ENCODE measurements at regions not wholly inside any gene's neighbourhood (a gene's known extent, or its start where the extent isn't known, plus 50 kb on each side); places are given as distances from the start of the nearest gene placed in this dataset.
"Not testable (repeated sequence)": the region's sequence is repeated elsewhere in the genome, so short reads cannot be mapped to it uniquely, and the experiment has no call there.

- no peak for DNase-seq (ENCODE audit: low spot score)
- in situ Hi-C loops (cut with MboI; ENCODE audit: low pct_unique_long_range_greater_than_20kb, low sequenced_read_pairs, unreplicated experiment): no loop called here
- TF ChIP-seq CTCF (IDR thresholded peaks at IDR 0.05; ENCODE audit: extremely low read depth, insufficient read depth, missing control alignments): no peak
These were observed 275.8 kb downstream of the SEMA3D start for GRCh38 chr7:84911077-84911476.

GRCh38 chr7:84910322-84910721 lies 276.5 kb downstream of the SEMA3D start:
- in situ Hi-C loops (cut with MboI; ENCODE audit: low pct_unique_long_range_greater_than_20kb, low sequenced_read_pairs, unreplicated experiment); DNase-seq (ENCODE audit: low spot score): not testable (repeated sequence)

- in situ Hi-C loops (cut with MboI; ENCODE audit: low pct_unique_long_range_greater_than_20kb, low sequenced_read_pairs, unreplicated experiment): no loop called here
- TF ChIP-seq CTCF (IDR thresholded peaks at IDR 0.05; ENCODE audit: extremely low read depth, insufficient read depth, missing control alignments): no peak
- no peak for DNase-seq (ENCODE audit: low spot score)
These were observed 278.6 kb downstream of the SEMA3D start for GRCh38 chr7:84908196-84908793.

- in situ Hi-C loops (cut with MboI; ENCODE audit: low pct_unique_long_range_greater_than_20kb, low sequenced_read_pairs, unreplicated experiment): no loop called here
- DNase-seq (ENCODE audit: low spot score): no peak
- no peak for TF ChIP-seq CTCF (IDR thresholded peaks at IDR 0.05; ENCODE audit: extremely low read depth, insufficient read depth, missing control alignments)
These were observed 280.0 kb downstream of the SEMA3D start for GRCh38 chr7:84906889-84907288.

- no peak for TF ChIP-seq CTCF (IDR thresholded peaks at IDR 0.05; ENCODE audit: extremely low read depth, insufficient read depth, missing control alignments)
- no peak for DNase-seq (ENCODE audit: low spot score)
- in situ Hi-C loops (cut with MboI; ENCODE audit: low pct_unique_long_range_greater_than_20kb, low sequenced_read_pairs, unreplicated experiment): no loop called here
These were observed 282.3 kb downstream of the SEMA3D start for GRCh38 chr7:84904561-84904960.

- in situ Hi-C loops (cut with MboI; ENCODE audit: low pct_unique_long_range_greater_than_20kb, low sequenced_read_pairs, unreplicated experiment): no loop called here
- DNase-seq (ENCODE audit: low spot score): no peak
- TF ChIP-seq CTCF (IDR thresholded peaks at IDR 0.05; ENCODE audit: extremely low read depth, insufficient read depth, missing control alignments): no peak
These were observed 285.5 kb downstream of the SEMA3D start for GRCh38 chr7:84901366-84901765.

- no peak for DNase-seq (ENCODE audit: low spot score)
- in situ Hi-C loops (cut with MboI; ENCODE audit: low pct_unique_long_range_greater_than_20kb, low sequenced_read_pairs, unreplicated experiment): no loop called here
- TF ChIP-seq CTCF (IDR thresholded peaks at IDR 0.05; ENCODE audit: extremely low read depth, insufficient read depth, missing control alignments): no peak
These were observed 286.6 kb downstream of the SEMA3D start for GRCh38 chr7:84900215-84900614.

Measured in GM13977 (cell line).